Hepatic stellate cell (primary cell): ENCODE measurements at regions not wholly inside any gene's neighbourhood (a gene's known extent, or its start where the extent isn't known, plus 50 kb on each side); places are given as distances from the start of the nearest gene placed in this dataset.

Experiments
- DNase-seq: peaks from one replicate; pipeline ENCODE4 v3.0.0; 2011; ENCODE audit warnings: low spot score

DNA sequence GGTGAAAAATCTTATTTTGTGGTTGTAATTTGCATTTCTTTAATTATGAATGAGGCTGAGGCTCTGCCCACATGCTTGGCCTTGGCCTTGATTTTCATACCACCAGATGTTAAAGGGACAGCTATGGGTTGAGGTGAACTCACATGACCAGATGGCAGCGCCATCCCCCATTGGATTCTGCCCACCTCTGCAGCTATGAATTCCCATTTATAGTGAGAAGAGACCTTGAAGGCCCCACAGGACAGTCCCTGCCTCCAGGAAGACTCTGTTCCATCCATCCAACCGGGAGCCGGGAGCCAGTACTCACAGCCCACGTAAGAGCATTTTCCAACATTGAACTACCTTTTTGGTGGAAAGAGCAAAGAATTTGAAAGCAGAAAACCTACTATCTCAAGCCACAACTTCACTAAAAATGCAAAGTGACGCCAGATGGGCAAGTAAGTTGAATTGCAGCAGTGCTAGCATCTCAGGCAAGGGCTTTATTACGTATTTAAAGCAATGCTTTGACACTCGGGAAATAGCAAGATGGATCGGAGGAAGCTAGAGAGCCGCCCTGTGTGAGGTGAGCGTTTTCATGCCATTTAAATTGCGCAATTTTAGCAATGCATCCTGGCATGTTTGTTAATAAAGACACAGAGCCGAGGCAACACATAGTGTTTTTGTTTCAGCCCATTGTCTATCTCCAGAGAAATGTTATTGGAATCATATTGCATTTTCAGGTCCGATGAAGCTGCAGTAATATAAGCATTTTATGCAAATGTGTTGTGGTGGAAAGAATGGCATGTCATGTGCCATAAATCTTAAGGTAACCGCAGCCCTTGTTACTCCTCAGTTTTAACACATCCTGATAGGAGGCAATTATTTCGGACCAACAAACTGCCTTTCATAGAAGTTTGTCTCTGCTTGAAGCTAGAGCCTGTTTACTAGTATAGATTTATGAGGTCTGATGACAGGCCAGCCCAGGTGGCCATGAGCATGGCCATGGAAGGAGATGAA lies 273.4 kb upstream of the TNRC6C start:
- DNase-seq: no peak

DNA sequence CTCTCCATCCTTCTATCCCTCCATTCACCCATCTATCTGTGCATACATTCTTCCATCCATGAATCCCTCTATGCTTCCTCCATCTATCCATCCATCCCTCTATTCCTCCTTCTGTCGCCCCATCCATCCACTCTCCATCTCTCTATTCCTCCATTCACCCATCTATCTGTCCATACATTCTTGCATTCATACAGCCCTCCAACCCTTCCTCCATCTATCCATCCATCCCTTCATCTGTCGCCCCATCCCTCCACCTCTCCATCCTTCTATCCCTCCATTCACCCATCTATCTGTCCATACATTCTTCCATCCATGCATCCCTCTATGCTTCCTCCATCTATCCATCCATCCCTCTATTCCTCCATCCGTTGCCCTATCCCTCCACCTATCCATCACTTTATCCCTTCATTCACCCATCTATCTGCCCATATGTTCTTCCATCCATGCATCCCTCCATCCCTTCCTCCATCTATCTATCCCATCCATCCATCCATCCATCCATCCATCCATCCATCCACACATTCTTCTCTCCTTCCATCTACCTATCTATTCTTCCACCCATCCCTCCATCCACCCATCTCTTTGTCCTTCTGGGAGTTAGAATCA lies 272.5 kb upstream of the TNRC6C start:
- DNase-seq: no peak

DNA sequence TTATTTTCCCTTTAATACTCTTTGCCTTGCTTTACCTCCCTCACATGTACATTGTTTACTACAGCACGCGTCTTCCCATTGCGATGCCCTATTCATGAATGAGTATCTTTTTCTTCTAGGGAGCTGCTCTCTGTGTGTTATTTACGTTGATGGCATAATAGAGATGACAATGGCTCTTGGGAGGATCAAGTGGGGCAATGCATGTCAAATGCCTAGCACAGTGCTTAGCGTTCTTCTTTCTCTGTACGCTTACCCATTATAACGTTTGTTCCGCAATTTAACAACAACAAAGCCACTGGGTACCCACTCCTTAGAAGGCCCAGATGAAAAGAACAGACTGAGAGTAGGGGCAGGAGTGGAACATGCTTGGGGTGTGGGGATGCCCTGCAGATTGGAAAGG lies 271.6 kb upstream of the TNRC6C start:
- no peak for DNase-seq

DNA sequence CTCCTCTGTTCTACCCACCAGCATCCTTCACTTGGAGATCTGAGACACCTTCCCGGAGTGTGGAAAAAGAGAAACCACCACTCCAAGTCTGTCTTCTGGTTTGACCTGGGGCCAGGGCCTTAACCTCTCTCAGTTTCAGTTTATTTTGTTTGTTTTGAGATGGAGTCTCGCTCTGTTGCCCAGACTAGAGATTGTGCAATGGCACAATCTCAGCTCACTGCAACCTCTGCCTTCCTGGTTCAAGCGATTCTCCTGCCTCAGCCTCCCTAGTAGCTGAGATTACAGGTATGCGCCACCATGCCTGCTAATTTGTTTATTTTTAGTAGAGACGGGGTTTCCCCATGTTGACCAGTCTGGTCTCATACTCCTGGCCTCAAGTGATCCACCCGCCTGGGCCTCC lies 271.1 kb upstream of the TNRC6C start:
- DNase-seq: no peak

DNA sequence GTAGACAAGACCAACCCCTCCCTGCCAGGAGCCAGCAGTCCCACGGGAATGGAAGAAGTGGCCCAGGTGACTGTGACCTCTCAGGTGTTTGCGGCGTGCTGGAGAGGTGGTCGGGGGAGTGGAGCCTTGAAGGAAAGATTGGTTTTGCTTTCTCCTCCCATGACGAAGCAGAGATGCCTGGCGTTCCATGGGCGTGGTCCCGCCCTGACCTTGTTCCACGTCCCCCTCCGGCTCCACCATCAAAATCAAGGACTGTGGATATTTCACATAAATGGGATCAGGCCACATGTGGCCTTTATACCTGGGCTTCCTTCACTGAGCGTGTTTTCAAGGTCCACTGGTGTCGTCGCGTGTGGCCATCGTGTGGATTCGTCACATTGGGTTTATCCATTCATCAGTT lies 270.6 kb upstream of the TNRC6C start:
- DNase-seq: no peak

DNA sequence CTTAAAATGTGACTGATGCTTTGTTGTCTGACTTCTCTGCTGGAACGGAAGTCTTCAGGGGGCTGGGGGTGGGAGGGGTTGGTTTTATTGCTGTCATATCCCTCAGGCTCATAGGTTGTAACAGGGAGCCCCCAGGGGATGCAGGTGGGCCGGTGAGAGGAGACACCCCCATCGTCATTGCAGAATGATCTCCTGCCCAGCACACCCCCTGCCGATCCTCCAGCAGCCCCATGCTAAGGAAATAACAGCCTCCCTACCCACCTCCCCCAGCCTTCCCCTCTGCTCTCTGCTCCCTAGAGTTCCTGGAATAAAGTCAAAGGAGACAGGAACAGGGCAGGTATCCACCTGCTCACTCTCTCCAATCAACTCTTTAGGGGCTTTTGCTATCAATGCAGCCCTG lies 270.1 kb upstream of the TNRC6C start:
- DNase-seq: no peak

DNA sequence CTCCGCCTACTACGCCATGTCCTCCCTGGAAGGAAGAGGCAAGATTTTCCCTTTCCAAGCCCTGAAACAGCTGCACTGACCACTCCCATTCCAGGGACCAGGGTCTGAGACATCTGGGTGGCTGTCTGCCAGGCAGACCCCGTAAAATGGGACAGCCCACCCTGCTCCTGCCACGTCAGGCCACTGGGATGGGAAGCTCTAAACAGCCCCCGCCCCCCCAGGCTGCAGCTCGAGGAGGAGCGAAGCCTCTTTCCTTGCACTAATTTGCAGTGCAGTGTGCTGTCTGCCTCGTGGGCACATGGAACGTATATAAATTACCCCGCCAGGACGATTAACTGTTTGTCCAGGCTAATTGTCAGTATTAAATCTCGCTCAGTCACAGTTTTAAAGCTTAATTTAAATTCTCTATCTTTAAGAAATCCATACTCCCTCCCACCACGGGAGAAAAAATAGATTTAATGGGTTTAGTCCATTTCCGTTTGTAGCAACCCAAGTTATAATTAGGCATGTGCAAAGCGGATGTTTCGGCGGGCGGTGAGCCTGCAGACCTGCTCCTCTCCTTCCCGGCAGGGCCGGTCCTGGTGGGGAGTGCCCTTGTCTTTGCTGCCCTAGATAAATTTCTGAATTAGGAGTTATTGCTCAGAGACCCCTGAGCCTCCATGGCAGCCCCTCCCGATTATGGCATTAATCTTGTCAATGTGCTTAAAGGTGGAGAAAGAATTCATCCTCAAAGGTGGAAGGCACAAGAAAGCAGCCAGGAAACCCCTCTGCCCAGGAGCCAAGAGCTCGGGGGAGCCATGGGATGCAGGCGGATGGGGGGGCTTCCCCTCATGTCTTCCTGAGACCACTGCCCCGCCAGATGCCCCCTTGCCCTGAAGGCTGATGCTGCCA lies 268.0 kb upstream of the TNRC6C start:
- no peak for DNase-seq

DNA sequence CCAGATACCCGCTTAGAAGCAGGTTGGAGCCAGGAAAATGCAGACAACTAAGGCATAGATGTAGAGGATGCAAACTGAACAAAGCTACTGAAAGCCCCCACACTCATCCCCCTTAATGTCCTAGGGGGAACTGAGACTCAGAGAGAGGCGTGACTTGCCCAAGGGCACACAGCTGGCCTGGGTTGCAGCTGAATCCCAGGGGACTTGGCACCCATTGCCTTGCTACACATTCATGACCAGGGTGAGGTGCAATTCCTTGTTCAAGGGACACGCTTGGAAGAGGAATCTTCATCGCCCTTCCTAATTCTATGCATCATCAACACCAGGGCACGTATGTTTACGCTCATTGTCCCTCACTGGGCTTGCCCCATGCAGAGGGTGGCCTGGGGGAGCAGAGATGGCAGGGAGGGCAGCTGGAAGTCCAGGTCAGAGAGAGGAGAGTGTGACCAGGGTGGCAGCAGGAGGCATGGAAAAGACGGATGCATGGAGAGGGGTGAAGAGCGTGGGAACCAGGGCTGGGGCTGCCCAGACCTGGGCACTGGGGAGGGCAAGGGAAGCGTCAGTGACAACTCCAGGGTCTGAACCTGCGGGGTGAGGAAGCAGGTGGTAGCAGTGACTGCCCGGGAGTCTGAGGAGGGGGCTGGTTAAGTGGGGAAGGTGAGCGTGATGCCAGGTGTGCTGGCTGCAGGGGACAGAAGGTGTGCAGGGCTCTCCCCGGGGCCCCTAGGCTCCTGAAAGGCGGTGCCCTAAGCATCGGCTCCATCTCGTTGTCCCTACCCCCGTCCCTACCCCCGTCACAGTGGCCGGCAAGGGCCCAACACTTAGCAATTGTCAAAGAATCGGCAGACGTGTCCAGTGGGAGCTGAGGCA lies 267.1 kb upstream of the TNRC6C start:
- no peak for DNase-seq

DNA sequence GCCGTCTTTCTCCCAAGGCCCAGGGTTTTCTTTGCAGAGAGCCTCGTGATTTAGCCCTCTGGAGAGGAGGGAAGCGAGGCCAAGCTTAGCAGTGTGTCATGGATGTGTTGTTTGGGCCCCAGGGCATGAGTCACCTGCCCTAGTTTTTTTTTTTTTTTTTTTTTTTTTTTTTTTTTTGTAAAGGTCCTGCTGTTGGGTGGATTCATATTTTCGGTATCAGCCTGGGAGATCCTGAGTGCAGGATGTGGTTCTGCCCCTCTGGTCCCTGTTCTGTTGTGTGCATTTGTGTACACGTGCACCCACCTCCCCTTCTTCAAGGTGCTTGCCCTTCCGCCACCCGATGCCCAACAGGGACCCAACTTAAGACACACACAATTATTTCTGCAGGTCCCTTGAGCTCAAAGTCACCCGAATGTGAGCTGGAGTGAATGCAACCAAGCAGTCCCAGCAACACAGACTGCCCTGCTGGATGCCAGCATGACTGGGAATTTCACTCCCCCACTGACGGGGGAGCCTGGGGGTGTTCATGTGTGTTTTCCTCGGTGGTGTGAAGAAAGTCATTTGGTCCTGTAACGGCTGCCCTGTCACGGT lies 265.8 kb upstream of the TNRC6C start:
- no peak for DNase-seq

DNA sequence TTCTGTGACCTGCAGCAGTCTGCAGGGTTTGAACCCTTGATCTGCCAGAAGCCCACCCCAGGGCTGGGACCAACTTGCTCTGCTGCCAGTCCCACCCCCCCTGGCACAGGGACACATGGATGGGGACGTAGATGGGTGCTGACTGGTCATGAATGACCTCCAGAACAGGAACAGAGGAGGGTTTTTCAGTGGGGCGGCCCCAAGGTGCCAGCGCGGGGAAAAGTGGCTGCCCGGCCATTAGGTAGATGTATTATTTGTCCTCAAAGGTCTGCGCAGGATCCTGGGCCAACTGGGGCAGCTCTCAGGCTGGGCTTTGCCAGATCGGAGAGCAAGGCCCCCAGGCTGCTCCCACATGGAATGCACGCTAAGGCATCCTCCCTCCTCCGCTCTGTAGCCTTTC lies 265.2 kb upstream of the TNRC6C start:
- DNase-seq: no peak

DNA sequence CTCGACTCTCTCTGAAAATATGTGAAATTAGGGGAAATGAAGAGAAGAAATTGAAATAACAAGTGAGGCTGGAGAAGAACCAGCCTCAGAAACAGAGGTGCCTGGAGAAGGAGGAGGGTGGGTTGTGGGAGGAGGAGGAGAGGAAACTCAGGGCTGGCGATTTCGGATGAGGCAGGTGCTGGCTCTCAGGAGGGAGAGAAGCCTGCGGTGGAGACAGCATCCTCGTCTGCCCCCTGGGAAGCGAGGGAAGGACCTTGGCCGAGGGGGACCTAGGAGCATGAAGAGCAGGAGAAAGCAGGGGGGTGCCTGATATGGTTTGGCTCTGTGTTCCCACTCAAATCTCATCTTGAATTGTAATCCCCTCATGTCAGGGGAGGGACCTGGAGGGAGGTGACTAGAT lies 264.7 kb upstream of the TNRC6C start:
- no peak for DNase-seq

DNA sequence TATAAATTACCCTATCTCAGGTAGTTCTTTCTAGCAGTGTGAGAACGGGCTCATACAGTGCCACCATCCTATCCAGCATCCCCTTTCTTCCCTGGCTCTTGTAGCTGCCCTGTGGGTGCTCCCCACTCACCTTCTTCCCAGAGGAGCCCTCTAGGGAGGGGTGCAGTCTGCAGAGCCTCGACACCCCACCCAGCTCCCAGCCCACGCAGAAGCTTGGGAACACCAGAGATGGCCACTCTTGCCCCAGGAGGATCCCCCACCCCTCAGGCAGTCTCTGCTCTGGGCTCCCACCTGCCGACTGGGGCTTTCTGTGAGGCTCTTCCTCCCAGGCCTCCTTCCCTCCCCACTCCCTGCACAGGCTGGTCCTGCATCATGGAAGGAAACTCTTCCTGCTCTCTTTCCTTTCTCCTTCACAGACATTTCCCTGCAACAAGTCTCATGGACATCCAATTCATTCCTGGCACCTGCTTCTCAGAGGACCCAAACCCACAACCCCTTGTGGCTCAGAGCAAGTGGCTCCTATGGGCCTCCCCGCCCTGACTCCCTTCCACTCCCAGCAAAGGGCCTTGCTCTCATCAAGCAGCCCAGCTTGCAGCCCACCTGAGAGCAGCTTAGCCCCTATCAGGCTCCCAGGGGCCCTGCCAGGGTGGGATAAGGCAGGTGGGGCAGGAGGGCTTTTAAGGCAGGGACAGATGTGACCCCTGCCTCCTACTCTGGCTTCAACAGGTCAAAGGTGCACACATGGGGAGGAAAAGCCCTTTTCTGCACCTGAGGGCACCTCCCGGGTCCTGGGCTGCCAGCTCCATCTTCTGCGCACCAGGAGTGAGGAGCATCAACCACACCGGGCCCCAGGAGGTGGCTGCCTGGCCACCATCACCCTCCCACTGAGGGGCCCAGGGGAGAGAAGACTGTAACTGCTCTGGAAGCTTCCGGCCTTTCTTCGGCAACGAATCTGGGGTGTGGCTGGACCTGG lies 263.8 kb upstream of the TNRC6C start:
- DNase-seq: no peak

DNA sequence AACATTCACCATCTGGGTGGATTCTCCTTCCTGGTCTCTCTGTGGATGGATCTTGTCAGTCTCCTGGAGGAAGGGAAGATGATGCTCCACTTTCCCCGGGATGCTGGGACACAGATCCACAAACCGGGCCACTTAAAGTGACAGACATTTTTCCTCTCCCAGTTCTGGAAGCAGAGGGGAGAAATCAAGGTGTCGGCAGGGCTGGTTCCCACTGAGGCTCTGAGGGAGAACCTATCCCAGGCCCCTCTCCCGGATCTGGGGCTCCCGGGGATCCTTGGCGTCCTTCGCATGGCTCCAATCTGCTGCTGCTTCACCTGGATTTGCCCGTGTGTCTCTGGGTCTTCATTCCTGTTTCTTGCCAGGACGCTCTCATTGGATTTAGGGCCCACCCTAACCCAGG lies 263.1 kb upstream of the TNRC6C start:
- no peak for DNase-seq

DNA sequence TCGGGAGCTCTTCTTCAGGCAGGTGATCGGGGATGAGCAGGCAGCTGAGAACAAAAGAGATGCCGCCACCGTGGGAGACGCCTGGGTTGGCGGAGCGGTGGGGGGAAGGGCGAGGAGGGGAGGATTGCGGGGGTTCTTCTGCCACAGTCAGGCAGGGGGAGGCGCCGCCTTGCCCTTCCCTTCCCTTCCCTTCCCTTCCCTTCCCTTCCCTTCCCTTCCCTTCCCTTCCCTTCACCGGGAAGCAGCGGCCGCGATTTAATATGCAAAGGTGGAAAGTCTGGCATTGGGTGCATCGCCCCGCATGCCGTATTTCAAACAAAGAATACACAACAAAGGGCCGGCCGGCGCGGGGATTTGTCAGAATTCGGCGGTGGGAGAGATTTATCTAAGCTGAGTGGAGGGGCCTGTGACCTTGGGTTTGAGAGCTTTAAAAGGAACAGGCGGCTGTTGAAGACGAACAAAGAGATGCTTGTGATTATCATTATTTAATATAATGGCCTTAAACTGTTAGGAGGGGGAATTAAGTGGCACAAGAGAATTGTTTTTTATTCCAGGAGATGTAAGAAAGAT lies 262.3 kb upstream of the TNRC6C start:
- no peak for DNase-seq

DNA sequence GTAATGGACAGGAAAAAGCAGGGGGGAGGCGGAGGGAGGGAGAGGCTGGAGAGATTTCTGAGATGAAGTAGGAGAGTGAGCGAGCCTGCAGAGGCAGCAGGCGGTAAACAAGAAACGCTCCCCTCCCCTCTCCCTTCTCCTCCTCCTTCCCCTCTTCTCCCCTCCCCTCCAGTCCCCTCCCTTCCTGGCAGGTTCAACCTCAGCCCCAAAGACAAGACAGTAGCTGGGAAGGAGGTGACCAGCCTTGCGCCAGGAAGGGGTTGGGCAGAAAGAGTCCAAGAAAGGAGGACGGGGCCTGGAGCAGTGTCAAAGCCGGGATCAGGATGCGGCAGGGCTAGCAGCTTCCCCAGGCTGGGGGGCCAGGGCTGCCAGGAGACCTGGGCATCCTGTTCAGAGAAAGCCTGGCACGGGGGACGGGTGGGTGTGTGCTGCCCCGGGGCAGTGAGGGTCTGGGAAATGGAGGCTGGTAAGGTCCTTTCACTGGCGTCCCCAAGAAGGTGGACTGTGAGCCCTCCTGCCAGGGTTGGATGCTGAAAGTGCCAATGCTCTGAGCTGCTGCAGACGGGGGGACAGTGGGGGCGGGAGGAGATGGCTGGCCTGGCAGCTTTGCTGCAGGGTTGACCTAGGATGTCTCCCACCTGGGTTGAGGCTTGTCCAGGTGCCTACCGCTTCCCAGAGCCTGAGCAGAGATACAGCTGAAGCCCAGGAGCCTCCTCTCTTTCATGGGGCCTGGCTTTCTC lies 261.6 kb upstream of the TNRC6C start:
- DNase-seq: no peak

DNA sequence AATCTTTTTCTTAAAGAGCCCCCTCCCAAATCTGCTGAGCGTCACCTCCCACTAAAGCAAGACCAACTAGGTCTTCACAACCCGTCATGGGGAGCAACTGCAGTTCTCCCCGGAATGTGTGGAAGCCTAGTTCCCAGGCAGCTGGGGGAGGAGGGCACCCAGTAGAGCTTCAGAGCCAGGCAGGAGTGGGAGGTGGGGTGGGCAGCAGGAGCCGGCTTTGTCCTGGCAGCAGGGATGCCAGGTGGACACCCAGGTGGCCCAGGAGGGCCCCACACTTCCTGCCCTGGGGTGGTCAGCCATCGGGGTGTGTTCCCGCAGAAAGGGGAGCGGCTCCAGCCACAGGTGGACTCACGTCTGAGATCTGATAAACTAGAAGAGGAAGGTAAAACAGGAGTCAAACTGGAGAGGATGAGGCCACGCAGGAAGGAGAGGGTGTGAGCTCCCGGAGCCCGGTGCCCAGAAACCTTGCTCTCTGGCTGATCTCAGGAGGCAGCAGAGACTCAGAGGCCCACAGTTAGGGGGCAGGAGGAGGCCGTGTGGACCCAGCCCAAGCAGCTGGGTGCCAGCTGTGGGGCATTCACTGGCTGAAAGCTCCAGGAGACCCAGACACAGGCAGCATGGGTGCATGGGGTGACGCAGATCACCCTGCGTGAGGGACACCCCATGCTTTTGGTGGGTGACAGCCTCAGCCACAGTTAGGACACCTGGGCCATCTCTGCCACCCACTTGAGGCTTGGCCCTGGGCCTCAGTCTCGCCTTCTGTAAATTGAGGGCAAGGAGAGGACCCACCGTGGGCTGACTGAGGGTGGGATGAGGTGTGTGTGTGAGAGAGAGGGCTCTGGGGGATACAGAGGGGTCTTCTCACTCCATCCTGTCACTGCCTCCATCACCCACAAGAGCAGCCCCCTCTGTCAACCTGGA lies 260.8 kb upstream of the TNRC6C start:
- no peak for DNase-seq

DNA sequence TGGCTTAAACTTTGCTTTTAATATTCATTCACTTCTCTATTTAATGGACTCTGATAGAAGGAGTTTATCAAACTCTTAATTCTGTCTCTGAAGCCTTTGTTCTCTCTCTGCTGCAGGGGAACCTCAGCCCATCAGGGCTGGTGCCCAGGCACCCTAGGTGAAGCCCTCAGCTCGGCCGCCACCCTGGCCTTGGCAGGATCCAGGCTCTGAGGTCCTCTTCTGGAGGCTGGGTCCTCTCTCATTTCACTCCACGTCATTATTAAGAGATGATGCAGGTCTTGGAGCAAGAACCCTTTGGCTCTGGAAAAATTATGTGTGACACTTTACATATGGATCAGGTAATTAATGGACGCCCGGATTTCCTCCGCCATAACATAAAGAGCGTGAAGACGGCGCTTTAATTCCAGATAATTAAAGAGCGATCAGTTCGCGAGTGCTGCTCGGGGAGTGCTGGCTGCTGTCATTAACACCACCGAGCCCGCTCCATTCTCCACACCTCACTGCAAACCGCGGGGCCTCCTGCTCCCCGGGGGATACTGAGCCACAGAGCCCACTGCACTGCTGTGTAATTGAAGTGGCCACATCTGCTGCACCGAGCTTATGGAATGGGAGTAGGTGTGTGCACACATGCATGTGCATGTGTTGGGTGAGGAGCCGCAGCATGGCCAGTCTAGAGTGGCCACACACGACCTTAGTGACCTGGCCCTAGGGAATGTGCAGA lies 259.4 kb upstream of the TNRC6C start:
- DNase-seq: no peak
